ENCODE measurements at regions not wholly inside any gene's neighbourhood (a gene's known extent, or its start where the extent isn't known, plus 50 kb on each side); places are given as distances from the start of the nearest gene placed in this dataset.

GRCh38 chr4:124386163-124386562, 326.4 kb downstream of the ANKRD50 start:
- no peak for TF ChIP-seq POLR2A (IDR thresholded peaks at IDR 0.05; ENCODE audit: low read length)
- TF ChIP-seq GATA1 (IDR thresholded peaks at IDR 0.05; ENCODE audit: low read depth, low read length) = no peak

All from erythroblast (primary cell).